Calu3 (cell line): ENCODE measurements at regions not wholly inside any gene's neighbourhood (a gene's known extent, or its start where the extent isn't known, plus 50 kb on each side); places are given as distances from the start of the nearest gene placed in this dataset.
A peak's percentile ranks its signal among the peaks of the same experiment; 100 is the strongest.

Experiments
- BruUV-seq: library from RNA; stranded (reverse); fragments of 400-500 nt; replicated peaks from 2 replicates; lab custom pipeline; 2021; lab: Mats Ljungman, UMichigan
- CTCF ChIA-PET: fragments of 300-600 bp; sonication (Branson Sonifier 250); formaldehyde crosslinking; loops from one replicate; lab custom pipeline; 2022; ENCODE audit warnings: antibody characterized with exemption; lab: Charles Lee
- DNase-seq: peaks from one replicate; pipeline ENCODE4 v3.0.0; 2022
- H3K27ac Mint-ChIP-seq: one replicate; pipeline ENCODE4 v1.8.0; 2022; ENCODE audit warnings: mixed read lengths; ENCODE audit not compliant: unreplicated experiment
- H3K27me3 Mint-ChIP-seq: one replicate; pipeline ENCODE4 v1.8.0; 2022; ENCODE audit warnings: mixed read lengths; ENCODE audit not compliant: unreplicated experiment
- H3K36me3 Mint-ChIP-seq: one replicate; pipeline ENCODE4 v1.8.0; 2022; ENCODE audit warnings: mild to moderate bottlenecking, moderate library complexity, mixed read lengths; ENCODE audit not compliant: insufficient read depth, unreplicated experiment
- H3K4me1 Mint-ChIP-seq: one replicate; pipeline ENCODE4 v1.8.0; 2022; ENCODE audit warnings: mild to moderate bottlenecking, low read depth, mixed read lengths; ENCODE audit not compliant: unreplicated experiment
- H3K4me3 Mint-ChIP-seq: one replicate; pipeline ENCODE4 v1.8.0; 2022; ENCODE audit warnings: mild to moderate bottlenecking, low read depth, moderate library complexity, mixed read lengths; ENCODE audit not compliant: unreplicated experiment
- H3K9me3 Mint-ChIP-seq: one replicate; pipeline ENCODE4 v1.8.0; 2022; ENCODE audit warnings: low read depth, mixed read lengths; ENCODE audit not compliant: unreplicated experiment
- intact Hi-C: fragments of 100-400 bp; cut with micrococcal nuclease; formaldehyde crosslinking; loops from one replicate; pipeline ENCODE4 v1.10.0; 2022; ENCODE audit not compliant: unreplicated experiment
- TF ChIP-seq, protein P1 (sequence below): fragments of 200-600 bp; IDR thresholded peaks from one replicate; pipeline ENCODE4 v1.8.0; 2022; ENCODE audit warnings: antibody characterized with exemption; ENCODE audit not compliant: unreplicated experiment

- no TSS peak for BruUV-seq
- H3K36me3 Mint-ChIP-seq = no peaks in the 10 kb centered on the region
- peaks cover 13% of the 10 kb centered on the region for H3K4me1 Mint-ChIP-seq
- CTCF ChIA-PET = interaction anchor here (0.6 to 1.0 kb wide), 4 partner anchors 9 to 304 kb away, joined by 3 to 4 read pairs (median 3); no protein-coding TSS in a partner anchor
- no peak overlapping the region for H3K4me3 Mint-ChIP-seq
- H3K9me3 Mint-ChIP-seq = no peaks in the 10 kb centered on the region
- no peaks in the 10 kb centered on the region for H3K27me3 Mint-ChIP-seq
- DNase-seq = peak; percentile 71
- TF ChIP-seq, protein P1, sequence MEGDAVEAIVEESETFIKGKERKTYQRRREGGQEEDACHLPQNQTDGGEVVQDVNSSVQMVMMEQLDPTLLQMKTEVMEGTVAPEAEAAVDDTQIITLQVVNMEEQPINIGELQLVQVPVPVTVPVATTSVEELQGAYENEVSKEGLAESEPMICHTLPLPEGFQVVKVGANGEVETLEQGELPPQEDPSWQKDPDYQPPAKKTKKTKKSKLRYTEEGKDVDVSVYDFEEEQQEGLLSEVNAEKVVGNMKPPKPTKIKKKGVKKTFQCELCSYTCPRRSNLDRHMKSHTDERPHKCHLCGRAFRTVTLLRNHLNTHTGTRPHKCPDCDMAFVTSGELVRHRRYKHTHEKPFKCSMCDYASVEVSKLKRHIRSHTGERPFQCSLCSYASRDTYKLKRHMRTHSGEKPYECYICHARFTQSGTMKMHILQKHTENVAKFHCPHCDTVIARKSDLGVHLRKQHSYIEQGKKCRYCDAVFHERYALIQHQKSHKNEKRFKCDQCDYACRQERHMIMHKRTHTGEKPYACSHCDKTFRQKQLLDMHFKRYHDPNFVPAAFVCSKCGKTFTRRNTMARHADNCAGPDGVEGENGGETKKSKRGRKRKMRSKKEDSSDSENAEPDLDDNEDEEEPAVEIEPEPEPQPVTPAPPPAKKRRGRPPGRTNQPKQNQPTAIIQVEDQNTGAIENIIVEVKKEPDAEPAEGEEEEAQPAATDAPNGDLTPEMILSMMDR = no peak
- peak overlapping the region; percentile 15 for H3K27ac Mint-ChIP-seq
- intact Hi-C loops = no loop called here
Observed at GRCh38 chr5:56534102-56534829, 281.1 kb upstream of the MAP3K1 start.

DNA sequence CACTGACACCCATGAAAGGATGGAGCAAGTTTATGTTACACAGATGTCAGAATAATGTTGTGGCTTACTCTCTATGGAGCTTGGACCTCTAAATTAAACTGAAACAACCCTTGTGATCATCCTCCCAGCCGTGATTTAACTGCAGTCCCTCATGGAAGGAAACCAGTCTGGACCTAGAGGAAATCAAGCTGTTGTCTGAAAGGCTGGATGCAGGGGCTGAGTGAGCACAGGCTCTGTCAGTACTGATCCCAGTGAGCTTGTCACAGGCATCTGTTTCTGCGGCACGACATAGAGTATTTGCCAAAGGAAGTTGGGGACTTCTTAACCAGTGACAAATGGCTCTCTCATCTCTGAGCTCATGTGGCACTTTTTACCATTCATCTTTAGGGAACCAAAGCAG lies 282.9 kb upstream of the MAP3K1 start:
- Mint-ChIP-seq H3K27me3 (no peaks in the 10 kb centered on the region), H3K36me3 (no peaks in the 10 kb centered on the region), H3K27ac (no peak overlapping the region), H3K9me3 (no peaks in the 10 kb centered on the region), H3K4me3 (no peak overlapping the region), H3K4me1 (peaks cover 19% of the 10 kb centered on the region)
- BruUV-seq = no TSS peak
- CTCF ChIA-PET = interaction anchor here (0.6 kb wide), 1 partner anchor 199 kb away, joined by 4 read pairs; no protein-coding TSS in a partner anchor
- DNase-seq = no peak
- TF ChIP-seq, protein P1 = no peak
- intact Hi-C loops = no loop called here

DNA sequence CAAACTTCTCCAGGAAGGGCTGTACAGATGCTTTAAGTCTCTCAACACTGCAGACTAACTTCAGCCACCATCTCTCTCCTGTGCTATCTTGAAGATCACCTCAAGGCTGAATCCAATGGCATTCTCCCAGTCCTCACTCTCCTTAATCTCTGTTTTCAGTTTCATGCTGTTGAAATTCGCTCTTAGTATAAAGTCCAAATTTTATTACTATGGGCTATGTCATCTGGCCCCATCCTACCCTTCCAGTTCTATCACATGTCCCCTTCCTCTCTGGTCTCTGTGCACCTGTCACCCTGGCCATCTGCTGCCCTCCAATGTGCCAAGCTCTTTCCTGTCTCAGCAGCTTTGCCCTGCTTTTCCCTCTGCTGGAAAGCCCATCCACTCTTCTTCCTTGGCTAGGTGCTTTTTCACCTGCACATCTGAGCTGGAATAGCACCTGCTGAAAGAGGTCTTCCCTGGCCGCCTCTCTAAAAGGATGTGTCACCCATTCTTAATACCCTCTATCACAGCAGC lies 284.7 kb upstream of the MAP3K1 start:
- no peaks in the 10 kb centered on the region for H3K9me3 Mint-ChIP-seq
- H3K27me3 Mint-ChIP-seq = no peaks in the 10 kb centered on the region
- CTCF ChIA-PET = no interaction called here
- BruUV-seq = no TSS peak
- peaks cover 35% of the 10 kb centered on the region for H3K4me1 Mint-ChIP-seq
- intact Hi-C loops = no loop called here
- no peak overlapping the region for H3K4me3 Mint-ChIP-seq
- no peaks in the 10 kb centered on the region for H3K36me3 Mint-ChIP-seq
- no peak overlapping the region for H3K27ac Mint-ChIP-seq
- TF ChIP-seq, protein P1 = no peak
- no peak for DNase-seq

- Mint-ChIP-seq H3K4me3 (no peak overlapping the region), H3K4me1 (peaks cover 44% of the 10 kb centered on the region), H3K36me3 (no peaks in the 10 kb centered on the region), H3K9me3 (no peaks in the 10 kb centered on the region), H3K27me3 (no peaks in the 10 kb centered on the region), H3K27ac (no peak overlapping the region)
- CTCF ChIA-PET = no interaction called here
- BruUV-seq = no TSS peak
- DNase-seq = no peak
- TF ChIP-seq, protein P1 = no peak
- intact Hi-C loops = loop anchor here (5.0 to 10.0 kb wide), 2 partner anchors 107 to 305 kb away; no protein-coding TSS in a partner anchor
Observed at GRCh38 chr5:56529666-56530430, 285.5 kb upstream of the MAP3K1 start.
